Cerebellar nuclear complex (tissue), 1 donor: ENCODE measurements at regions not wholly inside any gene's neighbourhood (a gene's known extent, or its start where the extent isn't known, plus 50 kb on each side); places are given as distances from the start of the nearest gene placed in this dataset.

Source experiments
- DNase-seq, 2 experiments: peaks; one replicate each; lab custom pipeline; 2025; lab: John Stamatoyannopoulos, UW

DNA sequence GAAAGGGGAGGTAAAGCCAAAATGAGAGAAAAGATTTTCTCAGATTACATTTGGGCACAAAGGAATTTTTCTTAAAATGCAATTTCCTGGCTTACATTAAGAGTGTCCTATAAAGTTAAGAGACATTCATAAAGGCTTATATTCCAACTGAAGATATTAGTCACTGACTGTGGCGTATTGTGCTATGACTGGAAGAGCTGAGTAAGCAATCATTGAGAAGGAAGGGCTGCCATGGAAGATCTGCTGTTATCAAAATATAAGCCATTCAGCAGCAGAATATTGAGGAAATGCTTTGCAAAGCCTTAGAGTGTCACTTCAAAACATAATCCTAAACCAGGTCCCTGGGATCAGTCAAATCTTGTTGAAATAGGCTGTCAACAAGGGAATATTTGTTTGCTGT is 593.9 kb downstream of the TUSC7 start:
- no peak for DNase-seq

DNA sequence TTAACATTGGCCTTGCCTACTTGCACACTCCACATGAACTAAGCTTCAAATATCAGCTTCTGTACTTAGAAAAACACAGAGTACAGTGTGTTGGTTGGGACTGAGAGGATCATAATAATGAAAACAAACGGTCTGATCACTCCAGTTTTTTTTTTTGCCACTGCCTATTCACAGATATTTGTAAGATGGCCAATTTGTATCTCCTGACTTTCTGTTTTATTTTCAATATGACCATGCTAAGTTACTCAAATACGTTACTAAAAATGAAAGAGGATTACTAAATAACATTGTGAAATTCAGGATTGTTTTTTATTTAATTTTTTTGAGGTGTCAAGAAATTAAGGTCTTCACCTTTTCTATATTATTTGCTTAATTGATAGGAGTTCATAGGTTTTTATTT is 595.1 kb downstream of the TUSC7 start:
- DNase-seq, result no peak

DNA sequence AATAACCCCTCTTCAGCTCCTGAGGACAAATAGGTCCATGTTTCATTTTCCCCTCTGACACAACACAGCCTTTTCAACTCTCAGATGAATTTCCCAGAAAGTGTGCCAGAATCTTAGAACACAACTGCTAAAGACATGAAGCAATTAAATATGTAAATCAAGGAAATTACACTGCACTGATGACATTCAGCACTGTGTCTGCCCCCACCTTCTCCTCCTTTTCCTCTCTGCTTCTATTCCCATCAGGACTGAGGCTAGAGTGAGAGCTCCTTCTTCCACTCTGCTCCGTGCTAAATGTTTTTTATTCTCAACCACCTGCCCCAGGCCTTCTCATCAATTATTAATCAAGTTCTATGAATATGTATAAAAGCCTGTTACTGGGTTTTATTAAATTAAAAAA is 596.1 kb downstream of the TUSC7 start:
- no peak for DNase-seq

- DNase-seq, result no peak
Observed at GRCh38 chr3:117306299-117306698, 596.7 kb downstream of the TUSC7 start.

GRCh38 chr3:117308353-117308752 is 598.8 kb downstream of the TUSC7 start:
- no peak for DNase-seq

DNA sequence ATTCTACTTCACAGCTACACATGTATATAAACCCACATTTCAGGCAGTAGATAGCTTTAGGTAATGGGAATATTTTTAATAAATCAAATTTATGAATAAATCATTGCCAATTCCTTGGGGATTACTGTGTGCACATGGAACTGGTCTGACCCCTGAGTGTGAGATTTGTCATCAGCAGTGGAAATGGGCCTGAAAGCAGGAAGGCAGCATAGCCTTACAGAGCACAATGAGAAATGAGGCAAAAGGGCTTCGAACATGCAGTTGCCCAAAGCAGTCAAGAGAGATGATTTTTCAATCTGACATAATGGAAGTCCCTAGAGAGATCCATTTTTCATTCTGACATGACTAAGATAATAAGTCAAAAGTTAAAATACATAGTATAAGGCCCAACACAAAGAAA is 599.2 kb downstream of the TUSC7 start:
- DNase-seq, result no peak

DNA sequence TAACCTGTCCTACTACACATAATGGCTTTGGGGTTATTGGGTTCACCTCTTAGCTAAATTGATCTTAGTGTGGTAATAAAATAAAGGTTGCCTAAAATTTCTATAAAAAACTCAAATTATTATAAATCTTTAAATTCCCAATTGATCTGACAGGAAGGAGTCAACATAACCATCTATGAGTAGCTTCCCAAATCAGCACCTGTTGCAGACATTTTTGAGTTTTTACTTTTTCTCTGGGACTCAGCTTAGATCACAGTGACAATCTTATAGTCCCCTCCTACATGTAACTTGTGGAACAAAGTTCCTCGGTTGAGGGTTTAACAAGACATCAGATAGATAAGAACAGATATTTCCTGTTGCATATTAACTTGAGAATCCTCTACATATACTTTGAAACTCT is 601.0 kb downstream of the TUSC7 start:
- no peak for DNase-seq

- no peak for DNase-seq
Observed at GRCh38 chr3:117314441-117315150, 605.0 kb downstream of the TUSC7 start.

DNA sequence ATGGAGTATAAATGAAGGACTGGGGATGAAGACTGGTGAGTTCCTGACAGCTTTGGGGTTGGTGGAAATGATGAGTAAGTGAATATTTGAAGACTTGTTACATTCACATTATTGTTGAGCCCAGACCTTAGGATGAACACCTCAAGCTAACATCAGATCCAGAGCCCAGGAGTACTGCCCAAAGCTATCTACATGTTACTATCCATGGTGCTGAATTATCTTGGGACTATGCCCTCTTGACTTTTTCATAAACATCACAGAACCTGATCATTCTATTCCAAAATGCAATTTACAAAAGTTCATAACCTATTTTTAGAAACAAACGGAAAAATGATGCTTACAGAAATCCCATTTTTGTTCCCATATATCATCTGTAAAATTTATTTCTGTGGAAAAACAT is 613.3 kb downstream of the TUSC7 start:
- no peak for DNase-seq

GRCh38 chr3:117346901-117347300 is 637.3 kb downstream of the TUSC7 start:
- no peak for DNase-seq

- DNase-seq, result no peak
Observed at GRCh38 chr3:117348884-117349283, 639.3 kb downstream of the TUSC7 start.

- no peak for DNase-seq
Observed at GRCh38 chr3:117349566-117349965, 640.0 kb downstream of the TUSC7 start.

DNA sequence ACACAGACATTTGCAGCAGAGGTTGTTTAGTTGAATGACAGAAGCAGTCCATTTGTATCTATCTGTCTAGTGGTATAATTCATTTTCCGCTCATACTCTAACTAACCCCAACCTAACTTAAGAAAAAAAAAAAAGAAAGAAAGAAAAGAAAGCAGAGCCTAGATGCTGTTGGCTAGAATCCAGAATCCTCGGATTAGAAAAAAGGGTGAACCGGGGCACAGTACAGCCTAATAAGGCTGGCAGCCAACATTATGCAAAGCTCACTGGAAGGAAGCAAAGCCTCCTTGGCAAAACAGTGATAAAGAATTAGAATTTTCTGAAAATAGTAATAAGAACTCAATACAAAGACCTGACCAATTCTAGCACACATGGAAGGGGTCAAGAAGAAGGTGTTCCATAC is 640.8 kb downstream of the TUSC7 start:
- DNase-seq, result no peak

DNA sequence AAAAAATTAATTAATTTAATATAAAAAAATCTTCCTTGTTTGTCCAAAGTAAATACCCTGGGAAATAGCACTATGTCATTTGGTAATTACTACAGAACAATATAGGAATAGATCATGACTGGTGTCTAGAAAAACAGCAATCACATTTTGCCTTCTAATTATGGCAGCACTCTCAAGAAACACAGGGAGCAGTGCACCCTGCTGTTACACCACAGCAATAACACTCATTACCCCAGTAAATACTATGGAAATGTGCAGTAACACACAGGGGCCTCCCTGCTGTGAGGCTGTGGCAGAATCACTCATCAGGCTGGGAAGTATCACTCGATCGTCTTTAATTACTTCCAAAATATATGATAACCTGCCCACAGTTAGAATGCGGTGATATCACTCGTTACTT is 646.0 kb downstream of the TUSC7 start:
- DNase-seq, result no peak

- no peak for DNase-seq
Observed at GRCh38 chr3:117356091-117356705, 646.6 kb downstream of the TUSC7 start.

- DNase-seq, result no peak
Observed at GRCh38 chr3:117358717-117359314, 649.2 kb downstream of the TUSC7 start.

DNA sequence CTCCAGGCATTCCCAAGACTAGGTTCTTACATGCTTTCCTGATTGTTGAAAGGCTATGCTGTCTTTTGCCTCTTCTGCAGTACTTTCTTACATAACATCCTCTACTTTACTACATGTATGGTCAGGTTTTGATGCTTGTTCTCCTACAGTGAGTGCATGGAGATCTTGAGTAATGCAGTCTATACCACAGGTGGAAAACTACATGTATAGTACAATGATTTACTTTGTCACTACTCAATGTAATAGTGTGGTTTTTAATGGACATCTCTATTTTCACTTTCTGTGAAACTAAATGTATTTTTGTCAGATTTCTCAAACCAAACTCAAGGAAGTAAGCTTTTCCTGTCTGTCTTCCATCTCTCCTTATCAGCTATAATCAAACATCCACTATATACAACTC is 657.0 kb downstream of the TUSC7 start:
- DNase-seq, result no peak

- no peak for DNase-seq
Observed at GRCh38 chr3:117367861-117368260, 658.3 kb downstream of the TUSC7 start.

- no peak for DNase-seq
Observed at GRCh38 chr3:117380631-117381030, 671.1 kb downstream of the TUSC7 start.

- DNase-seq, result no peak
Observed at GRCh38 chr3:117393119-117393518, 683.5 kb downstream of the TUSC7 start.

- DNase-seq, result no peak
Observed at GRCh38 chr3:117398141-117398899, 688.7 kb downstream of the TUSC7 start.

DNA sequence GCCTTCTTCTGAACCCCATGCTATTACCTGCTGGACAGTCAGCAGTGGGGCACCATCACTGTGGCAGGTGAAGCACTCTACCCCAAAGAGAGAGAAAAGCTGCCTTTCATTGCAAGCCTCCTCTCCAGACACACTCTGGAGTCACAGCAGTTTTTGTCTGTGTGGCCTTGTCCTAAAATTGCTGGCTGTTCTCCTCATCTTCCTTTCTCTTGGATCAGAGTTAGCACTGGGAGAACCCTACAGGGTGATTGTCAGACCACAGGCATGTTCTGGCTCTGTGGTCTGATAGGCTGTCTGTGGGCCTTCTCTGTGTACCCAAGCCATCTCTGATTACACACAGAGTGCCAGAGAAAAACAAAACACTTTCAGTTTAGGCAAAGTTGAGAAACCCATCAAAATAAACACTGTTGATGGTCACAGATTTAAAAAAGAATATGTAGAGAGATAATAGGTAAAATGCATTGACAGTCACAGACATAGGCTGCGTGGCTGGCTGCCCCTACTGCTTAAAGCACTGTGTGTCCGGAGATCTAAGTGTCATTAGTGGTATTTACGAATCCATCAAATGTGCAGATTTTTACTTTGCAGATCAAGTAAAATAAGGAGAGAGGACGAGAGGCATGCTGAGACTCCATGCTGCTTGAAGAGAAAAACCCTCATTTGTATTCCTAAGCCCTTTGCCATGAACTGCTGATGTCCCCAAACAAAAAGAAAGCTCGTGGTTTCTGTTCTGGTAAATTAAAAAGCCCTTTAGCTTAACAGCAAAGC is 689.9 kb downstream of the TUSC7 start:
- DNase-seq, result no peak
